Activated CD4-positive, alpha-beta T cell treated with anti-CD3 and anti-CD28 coated beads for 48 hours (primary cell): ENCODE measurements at regions not wholly inside any gene's neighbourhood (a gene's known extent, or its start where the extent isn't known, plus 50 kb on each side); places are given as distances from the start of the nearest gene placed in this dataset.
"Not testable (repeated sequence)": the region's sequence is repeated elsewhere in the genome, so short reads cannot be mapped to it uniquely, and the experiment has no call there.

Experiments
- DNase-seq: peaks from one replicate; pipeline ENCODE4 v3.0.0-alpha.2; 2020

DNA sequence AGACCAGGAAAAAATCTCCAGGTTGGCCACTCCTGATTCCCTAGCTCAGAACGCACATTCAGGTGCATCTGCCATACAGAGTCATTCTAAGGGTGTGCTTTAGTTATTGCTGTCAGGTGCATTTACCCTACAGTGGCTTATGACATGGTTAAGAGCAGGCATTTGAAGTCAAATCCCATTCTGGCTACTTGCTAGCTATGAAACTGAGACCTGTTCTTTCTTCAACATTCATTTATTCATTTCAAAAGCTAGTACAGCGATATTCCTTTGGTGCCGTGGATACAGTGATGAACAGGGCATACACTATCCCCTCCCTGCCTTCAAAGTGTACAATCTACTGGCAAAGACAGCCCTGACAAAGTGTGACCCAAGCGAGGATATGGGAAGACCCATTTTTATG is 508.3 kb downstream of the NPIPA7 start:
- DNase-seq, result no peak

DNA sequence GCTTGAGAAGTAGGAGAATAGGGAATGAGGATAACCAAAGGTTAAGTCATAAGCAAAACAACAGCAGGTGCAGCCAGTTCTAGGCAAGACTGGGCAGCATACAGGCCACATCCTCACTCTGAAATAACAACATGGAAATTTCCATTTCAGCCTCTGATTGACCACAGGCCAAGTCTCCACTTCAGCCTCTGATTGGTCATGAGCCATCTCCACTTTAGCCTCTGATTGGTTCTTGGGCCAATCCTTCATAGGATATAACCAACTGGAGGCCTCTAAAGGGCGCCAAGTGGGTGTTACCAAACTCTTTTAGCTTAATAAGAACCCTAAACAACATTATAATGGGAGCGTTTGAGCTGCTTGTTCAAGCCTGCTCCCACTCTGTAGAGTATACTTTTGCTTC is 512.0 kb downstream of the NPIPA7 start:
- DNase-seq, result no peak

DNA sequence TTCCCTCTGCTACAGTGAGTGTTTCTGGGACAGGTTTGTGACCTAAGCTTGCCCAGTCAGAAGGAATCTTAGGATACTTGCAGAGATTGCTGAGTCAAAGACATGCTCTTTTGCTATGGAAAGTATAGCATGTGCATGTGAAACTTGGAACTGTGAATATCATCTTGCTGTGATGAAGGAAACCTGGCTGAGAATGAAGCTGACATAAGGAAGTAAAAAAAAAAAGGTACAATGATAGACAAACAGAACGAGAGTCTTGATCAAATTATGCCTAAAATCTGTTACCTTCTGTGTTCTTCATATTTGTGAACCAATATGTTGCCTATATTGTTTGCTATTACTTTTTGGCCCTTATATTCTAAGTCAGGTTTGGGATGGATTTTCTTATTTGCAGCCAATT is 525.7 kb downstream of the NPIPA7 start:
- DNase-seq, result no peak

DNA sequence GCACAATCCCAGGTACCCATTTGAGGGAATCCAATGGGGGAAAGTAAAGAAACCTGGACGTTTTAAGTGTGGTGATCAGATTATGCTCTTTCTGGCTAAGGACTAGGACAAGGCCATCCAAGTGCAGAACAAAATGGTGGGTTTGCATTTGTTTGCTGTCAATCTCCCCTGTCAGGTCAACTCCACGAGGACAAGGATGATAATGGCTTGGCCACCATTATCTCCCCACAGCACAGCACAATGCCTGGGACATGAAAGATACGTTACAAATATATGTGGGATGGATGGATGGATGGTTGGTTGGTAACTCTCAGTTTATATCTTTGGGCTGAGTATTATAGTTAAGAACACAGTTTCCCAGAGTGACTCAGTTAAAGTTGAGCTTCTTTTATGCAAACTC is 526.9 kb downstream of the NPIPA7 start:
- no peak for DNase-seq

DNA sequence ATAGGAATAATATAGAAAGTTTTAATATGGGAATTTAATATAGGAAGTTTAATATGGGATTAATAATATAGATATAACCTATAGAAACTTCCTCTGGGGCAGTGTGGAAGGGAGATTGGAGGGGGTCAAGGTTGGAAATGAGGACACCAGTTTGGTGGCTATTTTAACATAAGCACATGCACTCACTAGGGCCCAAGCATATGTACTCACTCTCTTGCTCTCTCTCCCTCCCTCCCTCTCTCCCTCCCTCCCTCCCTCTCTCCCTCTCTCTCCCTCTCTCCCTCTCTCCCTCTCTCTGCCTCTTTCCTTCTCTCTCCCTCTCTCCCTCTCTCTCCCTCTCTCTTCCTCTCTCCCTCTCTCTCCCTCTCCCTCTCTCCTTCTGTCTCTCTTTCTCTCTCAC is 528.1 kb downstream of the NPIPA7 start:
- DNase-seq, result no peak

DNA sequence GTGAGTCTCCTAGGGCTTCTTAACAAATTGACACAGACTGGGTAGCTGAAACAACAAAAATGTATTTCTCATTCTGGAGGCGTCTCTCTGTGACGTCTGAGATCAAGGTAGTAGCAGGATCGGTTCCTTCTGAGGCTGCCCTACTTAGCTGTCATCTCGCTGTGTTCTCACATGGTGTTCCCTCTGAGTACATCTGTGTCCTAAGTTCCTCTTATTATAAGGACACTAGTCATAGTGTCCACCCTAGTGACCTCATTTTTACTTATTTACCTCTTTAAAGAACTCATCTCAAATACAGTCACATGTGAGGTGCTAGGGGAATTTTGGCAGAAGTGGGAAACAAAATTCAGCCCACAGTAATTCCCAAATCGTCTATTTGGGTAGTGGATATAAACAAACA is 529.1 kb downstream of the NPIPA7 start:
- DNase-seq, result no peak

DNA sequence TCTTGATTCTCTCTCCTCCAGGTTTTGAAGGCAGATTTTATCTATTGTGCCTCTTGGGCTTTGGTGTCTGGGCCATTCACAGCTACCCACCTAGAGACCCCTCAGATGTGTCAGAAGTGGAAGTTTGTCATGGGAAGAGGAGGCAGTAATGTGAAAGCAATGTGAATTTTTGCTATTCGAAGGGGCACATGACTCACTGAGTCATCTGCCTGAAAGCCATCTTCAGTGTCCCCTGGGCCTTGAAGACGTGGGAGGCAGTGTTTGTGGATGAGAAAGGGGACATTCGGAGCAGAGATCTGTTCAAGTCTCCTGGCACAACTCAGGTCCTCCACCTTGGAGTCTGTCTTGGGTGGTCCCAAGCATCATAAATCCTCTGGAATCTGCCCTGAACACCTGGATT is 530.2 kb downstream of the NPIPA7 start:
- no peak for DNase-seq

DNA sequence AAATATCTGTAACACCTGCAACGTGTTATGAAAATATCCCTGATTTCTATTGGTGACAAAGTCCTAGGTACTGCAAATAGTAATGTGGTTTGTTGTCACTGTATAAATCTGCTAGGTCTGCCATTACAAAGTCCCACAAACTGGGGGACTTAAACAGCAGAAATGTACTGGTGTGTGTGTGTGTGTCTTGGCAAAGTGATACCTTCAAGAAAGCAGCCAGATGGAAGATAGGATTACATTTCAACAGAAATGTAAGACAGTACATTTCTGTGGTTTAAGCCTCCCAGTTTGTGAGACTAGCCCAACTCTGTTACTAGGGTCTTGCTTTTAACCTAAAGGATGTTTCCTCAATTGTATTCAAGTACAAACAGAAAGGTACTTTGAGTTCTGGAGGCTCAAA is 531.7 kb downstream of the NPIPA7 start:
- DNase-seq, result no peak

DNA sequence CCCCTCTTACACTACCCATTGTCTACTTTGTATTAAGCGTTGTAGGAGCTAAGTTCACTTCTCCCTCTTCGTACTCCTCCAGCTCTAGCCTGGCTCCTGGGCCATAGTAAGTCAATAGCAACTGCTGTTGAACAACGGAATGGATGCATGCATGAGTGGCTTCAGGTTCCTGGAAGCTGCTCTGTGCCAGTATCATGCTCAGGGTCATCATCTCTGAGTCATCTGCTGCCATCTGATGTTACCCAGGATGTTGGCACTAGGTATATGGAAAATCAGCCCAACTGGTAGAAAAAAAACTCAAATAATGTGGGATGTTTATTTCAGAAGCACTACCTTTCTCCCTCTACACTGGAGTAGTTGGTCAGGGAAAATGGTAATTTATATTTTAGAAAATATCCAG is 536.8 kb downstream of the NPIPA7 start:
- DNase-seq, result no peak

DNA sequence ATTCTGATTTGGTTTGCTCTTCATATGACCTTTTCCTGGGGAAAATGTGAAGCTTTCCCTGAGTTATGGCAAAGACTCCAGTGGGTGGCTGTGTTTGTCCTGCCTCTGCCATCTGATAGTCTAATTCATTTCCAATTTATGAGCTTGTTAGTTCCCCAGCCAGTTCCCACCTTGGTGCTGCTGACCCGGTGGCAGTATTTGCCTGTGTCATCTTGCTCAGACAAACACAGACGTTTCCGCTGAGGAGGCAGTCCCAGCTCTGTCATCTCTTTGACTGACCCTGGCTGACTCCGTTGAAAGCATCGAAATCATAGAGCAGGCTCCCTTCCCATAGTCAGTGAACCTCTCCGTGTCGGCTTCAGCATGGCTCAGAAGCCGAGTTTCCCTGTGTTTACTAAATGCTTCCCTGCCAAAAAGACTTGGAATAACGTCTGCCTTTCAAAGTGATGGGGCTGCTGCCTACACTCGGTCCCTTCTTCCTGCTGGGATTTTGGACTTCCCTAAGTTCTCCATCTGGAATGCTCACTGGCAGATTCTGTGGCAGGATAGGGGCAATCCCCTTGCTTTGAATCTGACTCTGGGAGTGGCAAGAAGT is 538.3 kb downstream of the NPIPA7 start:
- DNase-seq, result no peak

DNA sequence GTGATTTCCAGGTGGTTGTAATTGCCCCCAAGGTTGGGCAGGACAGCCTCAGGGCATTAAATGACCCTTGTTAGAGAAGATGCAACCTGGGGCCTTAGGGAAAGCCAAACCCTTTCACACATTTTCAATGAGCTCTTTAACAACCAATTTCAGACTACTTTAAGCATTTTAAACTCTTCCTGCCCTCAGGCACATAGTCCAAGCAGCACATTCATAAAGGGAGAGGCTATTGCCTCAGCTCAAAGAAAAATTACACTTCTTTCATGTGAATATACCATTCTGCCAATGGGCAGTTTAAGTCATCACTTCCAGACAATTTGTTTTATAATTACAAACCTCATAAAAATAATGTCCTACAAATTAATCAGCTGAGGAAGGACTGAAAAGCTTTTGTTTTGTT is 544.5 kb downstream of the NPIPA7 start:
- DNase-seq, result no peak

DNA sequence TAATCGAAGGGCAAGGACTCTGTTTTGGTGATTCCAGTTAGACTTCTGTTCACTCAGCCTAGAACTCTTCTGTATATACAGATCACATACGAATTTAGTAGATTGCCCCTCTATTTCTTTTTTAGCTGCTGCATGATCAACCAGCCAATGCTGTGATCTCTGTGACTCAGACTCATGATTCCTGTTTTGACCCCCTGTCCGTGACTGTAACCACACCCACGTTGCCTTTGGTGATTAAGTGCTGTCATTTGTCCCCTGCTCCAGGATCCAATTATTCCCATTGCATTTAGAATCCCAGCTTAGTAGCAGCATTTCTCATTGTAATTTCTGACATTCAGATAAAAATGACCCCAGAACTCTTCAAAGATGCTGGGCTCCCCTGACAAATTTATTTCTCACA is 545.7 kb downstream of the NPIPA7 start:
- no peak for DNase-seq

DNA sequence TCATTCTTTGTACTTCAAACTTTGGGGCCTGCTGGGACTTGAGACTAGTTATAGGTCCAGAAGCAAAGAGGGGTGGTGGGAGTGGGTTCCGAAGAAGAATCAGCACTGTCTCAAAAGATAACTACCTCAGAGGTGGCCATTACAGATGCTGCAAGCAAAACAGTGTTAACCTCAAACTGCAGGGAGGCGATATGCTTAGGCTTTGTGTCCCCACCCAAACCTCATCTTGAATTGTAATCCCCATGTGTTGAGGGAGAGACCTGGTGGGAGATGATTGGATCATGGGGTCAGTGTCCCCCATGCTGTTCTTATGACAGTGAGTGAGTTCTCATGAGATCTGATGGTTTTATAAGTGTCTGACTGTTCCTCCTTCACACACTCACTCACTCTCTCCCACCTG is 545.3 kb downstream of the XYLT1 start:
- DNase-seq, result no peak

DNA sequence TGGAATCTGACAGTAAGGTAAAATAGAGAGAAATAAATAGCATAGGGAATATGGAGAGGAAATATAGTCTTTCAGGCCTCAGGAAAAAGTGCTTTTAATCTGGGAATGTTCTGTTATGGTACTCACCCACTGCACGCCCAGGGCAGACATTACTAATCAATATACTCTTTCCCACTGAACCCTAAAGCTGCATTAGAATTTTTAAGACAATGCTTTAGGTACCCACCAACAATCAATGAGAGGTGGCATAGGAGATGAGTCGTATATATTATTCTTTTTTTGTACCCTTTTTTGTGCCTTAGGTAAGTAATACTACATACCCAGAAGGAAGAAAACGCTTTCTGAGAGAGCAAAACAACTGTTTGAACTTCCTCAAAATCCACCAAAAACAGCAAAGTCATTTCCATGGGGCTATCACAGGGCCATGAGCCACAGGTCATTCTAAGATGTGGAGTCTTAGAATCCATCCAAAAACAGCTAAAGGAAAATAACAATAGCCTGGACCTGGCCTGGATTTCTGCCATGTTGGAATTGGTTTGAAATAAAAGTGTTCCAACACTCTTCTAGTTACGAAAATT is 542.1 kb downstream of the XYLT1 start:
- no peak for DNase-seq

DNA sequence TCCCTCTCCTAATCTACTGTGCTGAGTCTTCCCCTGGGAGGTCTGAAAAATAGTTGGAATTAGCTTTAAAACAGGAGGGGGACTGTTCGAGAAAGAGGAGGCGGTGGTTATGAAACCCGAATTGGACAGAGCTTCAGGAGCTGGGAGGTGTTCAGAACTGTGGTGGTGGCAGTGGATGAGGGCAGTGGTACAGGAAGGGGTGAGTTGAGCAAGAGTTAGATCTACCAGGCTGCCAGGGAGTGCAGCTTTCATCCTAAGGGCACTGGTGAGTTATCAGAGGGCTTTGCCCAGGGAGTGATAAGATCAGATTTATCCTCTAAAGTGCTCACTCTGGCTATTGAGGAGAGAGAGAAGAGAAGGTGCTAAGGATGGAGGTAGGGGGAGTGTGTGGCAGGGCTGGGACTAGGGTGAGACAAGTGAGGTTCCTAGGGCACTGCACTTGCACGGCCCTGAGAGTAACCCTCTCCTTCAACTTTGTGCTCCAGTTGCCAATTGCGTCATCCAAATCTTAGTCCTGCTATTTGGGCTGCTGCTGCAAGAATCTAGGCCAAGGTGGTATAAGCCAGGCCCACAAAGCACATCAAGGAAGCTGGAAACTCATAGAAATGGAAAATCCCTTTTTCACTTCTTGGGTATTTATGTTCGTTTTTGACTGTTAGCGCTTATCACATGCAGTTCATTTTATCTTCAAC is 540.3 kb downstream of the XYLT1 start:
- DNase-seq, result no peak

DNA sequence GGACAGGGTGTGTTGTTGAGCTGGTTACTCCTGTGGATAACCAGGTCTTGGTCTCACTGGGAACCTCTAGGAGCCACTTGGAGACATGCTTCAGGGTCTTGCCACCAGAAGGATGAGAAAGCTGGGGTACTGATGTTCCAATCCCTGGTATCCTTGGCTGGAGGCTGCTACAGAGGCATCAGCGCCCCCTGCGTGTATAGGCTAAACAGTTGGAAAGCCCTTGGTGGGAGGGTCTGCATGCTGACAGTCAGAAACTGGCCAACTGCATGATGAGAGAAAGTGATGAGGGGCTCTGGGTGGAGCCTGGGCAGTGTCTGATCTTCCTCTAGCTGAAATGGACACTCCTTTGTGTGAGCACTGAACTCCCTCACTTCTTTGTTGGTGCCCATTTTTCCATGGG is 536.9 kb downstream of the XYLT1 start:
- no peak for DNase-seq

DNA sequence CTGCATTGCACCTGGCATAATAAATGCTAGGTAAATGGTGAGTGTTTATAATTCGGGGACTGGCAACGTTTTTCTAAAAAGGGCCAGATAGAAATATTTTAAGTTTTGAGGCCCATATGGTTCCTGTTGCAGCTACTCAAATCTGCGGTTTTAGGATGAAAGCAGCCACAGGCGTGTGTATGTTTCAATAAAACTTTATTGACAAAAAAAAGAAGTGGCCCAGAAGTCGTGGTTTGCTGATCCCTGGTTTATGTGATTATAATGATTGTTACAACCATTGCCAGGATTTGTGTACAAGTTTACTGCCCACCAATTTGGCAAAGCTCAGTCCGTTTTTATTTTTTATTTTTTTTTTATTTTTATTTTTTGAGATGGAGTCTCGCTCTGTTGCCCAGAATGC is 536.1 kb downstream of the XYLT1 start:
- DNase-seq, result no peak

DNA sequence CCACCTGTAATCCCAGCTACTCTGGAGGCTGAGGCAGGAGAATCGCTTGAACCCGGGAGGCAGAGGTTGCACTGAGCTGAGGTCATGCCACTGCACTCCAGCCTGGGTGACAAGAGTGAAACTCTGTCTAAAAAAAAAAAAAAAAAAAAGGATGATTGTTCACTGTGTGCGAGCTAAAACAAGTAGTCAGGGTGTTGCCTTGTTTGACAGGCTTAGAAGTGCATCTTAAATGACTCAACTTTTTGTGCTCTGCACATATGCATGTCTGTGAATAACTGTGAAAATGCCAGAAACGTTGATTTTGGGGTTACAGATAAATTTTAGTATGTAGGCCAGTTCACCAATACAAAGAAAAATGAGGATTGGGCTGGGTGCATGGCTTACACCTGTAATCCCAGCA is 534.9 kb downstream of the XYLT1 start:
- not testable (repeated sequence) for DNase-seq

DNA sequence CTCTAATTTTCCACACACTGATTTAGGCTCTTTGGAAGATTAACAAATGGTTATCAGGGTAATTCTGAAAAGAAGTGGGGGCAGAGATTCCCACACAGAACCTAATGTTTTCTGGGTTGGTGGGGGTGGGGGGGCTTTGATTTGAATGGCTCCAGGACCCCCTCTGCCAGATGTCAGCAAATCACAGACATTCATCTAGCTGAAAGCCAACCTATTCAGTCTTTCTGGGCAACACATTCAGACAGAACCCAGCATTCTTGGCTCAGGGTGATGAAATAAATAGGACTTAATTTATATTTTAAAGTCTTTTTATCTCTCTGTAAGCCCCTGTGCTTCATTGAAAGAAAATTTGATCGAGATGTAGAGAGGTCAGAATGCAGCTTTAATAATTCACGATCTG is 533.2 kb downstream of the XYLT1 start:
- no peak for DNase-seq

DNA sequence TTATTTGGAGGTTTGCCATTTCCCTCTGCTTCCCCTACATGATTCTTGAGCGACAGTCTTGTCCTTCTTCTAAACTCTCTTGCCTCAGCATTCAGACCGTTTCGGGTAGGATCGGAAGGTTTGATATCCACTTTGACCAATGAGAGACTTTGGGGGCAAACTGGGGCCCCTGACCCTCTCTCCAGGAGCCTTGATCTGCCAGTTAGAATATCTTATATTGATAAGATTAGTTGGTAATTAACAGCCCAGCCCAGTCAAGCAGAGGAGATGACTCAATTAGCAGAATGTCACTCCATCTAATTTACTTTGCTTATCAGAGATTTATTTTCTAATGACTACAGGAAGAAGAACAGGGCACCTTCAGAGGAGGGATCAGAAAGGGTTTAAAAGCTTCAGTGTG is 532.8 kb downstream of the XYLT1 start:
- no peak for DNase-seq

DNA sequence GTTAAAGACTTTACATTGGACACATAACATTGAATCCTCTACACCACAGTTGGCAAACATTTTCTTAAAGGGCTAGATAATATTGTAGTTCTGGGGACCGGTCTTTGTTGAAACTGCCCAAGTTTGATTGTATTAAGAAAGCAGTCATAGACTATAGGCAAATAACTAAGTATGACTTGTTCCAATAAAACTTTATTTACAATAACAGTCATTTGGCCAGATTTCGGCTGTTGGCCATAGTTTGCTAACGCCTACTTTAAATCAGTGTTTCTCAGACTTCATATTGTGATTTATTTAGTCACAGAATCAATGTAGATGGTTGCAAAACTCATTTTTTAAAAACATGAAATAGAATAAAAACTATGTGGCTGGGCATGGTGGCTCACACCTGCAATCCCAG is 531.8 kb downstream of the XYLT1 start:
- DNase-seq, result no peak

DNA sequence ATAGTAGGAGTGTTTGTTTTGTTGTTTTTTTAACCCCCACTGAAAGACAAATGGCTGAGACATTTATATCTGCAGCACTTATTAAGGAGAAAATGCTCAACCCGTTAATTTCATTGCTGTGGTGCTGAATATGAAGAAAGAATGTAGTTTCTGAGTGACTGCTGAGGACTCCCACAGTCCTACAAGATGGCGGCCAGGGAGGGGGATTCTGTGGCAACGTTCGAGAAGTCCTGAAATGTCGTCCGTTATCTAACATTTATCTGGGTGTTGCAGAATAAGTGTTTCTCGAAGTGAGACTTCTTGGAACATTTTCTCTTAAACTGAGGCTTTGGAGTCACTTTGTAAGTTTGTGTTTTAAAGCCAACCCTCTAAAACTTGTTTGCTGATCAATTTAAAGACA is 530.4 kb downstream of the XYLT1 start:
- DNase-seq, result no peak

DNA sequence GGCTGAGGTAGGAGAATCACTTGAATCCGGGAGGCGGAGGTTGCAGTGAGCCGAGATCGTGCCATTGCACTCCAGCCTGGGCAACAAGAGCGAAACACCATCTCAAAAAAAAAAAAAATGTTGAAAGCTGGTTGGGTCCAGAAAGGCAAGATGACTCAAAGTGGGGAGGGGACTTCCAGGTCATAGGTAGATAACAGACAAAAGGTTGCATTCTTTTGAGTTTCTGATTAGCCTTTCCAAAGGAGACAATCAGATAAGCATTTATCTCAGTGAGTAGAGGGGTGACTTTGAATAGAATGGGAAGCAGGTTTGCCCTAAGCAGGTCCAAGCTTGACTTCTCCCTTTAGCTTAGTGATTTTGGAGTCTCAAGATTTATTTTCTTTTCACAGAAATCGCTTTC is 527.9 kb downstream of the XYLT1 start:
- not testable (repeated sequence) for DNase-seq

DNA sequence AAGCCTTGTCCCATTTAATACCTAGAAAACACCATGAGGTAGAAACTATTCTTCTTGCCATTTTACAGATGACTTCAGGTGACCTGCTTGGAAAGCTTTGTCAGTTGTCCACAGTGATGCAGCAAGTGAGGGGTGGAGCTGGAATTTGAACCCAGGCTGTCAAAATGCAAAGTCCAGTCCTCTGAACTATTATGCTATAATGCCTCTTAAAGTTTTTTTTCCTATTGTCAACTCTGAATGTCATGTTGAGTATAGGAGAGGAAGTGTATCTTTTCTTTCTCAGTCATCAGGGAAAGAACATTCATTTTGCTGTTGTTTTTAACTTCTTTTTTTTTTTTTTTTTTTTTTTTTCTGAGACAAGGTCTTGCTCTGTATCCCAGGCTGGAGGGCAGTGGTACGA is 525.6 kb downstream of the XYLT1 start:
- no peak for DNase-seq

DNA sequence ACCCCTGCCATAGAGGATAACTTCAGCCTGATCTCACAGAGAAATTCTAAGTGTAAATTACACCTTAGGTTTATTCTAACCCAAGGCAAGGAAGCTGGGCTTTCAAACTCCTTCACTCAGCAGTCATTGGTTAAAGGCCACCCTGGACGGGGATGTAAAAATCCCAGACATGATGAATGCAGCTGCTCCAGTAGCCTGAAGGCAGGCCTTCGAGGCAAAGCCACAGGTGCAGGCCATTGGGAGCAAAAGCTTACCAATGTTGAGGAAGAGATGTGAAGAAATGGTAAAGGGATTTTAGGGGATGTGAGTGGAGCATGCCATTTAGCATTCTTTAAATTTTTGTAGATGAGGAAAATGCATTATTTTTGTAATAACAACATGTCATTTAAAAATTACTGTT is 514.4 kb downstream of the XYLT1 start:
- DNase-seq, result no peak
